ENCODE measurements at regions not wholly inside any gene's neighbourhood (a gene's known extent, or its start where the extent isn't known, plus 50 kb on each side); places are given as distances from the start of the nearest gene placed in this dataset.

GRCh38 chr4:103867311-103867710 lies 147.5 kb upstream of the TACR3 start:
- Histone ChIP-seq H3K27ac (ENCODE audit: poor library complexity, severe bottlenecking) (no peak overlapping the region), H3K9me3 (ENCODE audit: severe bottlenecking) (no peaks in the 10 kb centered on the region), H3K27me3 (ENCODE audit: insufficient read depth, poor library complexity, severe bottlenecking) (no peaks in the 10 kb centered on the region), H3K4me1 (ENCODE audit: insufficient read depth, poor library complexity, severe bottlenecking) (no peaks in the 10 kb centered on the region), H3K36me3 (ENCODE audit: low read depth) (no peaks in the 10 kb centered on the region), H3K4me3 (ENCODE audit: severe bottlenecking) (no peak overlapping the region)
- no peak for ATAC-seq (ENCODE audit: low read depth)
- TF ChIP-seq, protein P1, sequence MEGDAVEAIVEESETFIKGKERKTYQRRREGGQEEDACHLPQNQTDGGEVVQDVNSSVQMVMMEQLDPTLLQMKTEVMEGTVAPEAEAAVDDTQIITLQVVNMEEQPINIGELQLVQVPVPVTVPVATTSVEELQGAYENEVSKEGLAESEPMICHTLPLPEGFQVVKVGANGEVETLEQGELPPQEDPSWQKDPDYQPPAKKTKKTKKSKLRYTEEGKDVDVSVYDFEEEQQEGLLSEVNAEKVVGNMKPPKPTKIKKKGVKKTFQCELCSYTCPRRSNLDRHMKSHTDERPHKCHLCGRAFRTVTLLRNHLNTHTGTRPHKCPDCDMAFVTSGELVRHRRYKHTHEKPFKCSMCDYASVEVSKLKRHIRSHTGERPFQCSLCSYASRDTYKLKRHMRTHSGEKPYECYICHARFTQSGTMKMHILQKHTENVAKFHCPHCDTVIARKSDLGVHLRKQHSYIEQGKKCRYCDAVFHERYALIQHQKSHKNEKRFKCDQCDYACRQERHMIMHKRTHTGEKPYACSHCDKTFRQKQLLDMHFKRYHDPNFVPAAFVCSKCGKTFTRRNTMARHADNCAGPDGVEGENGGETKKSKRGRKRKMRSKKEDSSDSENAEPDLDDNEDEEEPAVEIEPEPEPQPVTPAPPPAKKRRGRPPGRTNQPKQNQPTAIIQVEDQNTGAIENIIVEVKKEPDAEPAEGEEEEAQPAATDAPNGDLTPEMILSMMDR (IDR thresholded peaks at IDR 0.05; ENCODE audit: poor library complexity, severe bottlenecking) = no peak
- no peak for DNase-seq (ENCODE audit: low spot score)

DNA sequence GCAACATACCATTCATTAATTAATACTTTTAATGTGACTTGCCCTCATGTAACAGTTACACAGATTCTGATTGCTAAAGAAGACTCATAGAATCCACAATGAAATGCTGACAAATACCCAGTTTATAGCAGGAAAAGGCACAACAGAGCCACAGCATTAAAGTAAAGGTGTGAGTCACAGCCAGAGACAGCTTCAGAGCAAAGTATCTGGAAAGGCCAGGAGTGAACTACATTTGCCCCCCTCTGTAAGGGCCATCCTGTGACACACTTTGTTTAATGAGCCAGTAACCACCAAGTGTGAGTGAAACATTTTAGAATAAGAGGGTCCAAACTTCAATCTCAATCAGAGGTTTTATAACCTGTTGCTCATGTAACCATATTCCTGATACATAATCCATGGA lies 133.8 kb upstream of the TACR3 start:
- Histone ChIP-seq H3K9me3 (ENCODE audit: severe bottlenecking) (no peaks in the 10 kb centered on the region), H3K36me3 (ENCODE audit: low read depth) (no peaks in the 10 kb centered on the region), H3K27me3 (ENCODE audit: insufficient read depth, poor library complexity, severe bottlenecking) (no peaks in the 10 kb centered on the region), H3K27ac (ENCODE audit: poor library complexity, severe bottlenecking) (no peak overlapping the region), H3K4me1 (ENCODE audit: insufficient read depth, poor library complexity, severe bottlenecking) (no peaks in the 10 kb centered on the region), H3K4me3 (ENCODE audit: severe bottlenecking) (no peak overlapping the region)
- DNase-seq (ENCODE audit: low spot score) (no peak), ATAC-seq (ENCODE audit: low read depth) (no peak)
- TF ChIP-seq, protein P1 (IDR thresholded peaks at IDR 0.05; ENCODE audit: poor library complexity, severe bottlenecking) = no peak

DNA sequence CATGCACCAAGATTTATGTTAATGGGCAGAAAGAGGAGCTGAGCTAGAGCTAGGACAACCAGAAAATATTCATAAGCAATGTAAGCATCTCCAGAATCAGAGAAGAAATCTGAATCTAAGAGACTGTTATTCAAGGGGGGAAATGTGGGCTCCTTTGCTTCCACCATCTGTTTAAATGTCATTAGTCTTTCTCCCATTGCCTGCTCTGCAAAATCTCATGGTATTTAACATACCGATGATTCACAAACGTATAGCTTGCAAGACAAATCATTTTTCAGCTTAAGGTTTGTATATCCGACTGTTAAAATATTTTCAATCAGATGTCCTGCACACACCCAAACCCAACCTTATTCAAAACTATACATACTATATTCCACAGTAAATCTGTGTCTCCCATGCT lies 133.4 kb upstream of the TACR3 start:
- no peak for ATAC-seq (ENCODE audit: low read depth)
- Histone ChIP-seq H3K36me3 (ENCODE audit: low read depth) (no peaks in the 10 kb centered on the region), H3K4me1 (ENCODE audit: insufficient read depth, poor library complexity, severe bottlenecking) (no peaks in the 10 kb centered on the region), H3K9me3 (ENCODE audit: severe bottlenecking) (no peaks in the 10 kb centered on the region), H3K27ac (ENCODE audit: poor library complexity, severe bottlenecking) (no peak overlapping the region), H3K4me3 (ENCODE audit: severe bottlenecking) (no peak overlapping the region), H3K27me3 (ENCODE audit: insufficient read depth, poor library complexity, severe bottlenecking) (no peaks in the 10 kb centered on the region)
- no peak for DNase-seq (ENCODE audit: low spot score)
- TF ChIP-seq, protein P1 (IDR thresholded peaks at IDR 0.05; ENCODE audit: poor library complexity, severe bottlenecking) = no peak

DNA sequence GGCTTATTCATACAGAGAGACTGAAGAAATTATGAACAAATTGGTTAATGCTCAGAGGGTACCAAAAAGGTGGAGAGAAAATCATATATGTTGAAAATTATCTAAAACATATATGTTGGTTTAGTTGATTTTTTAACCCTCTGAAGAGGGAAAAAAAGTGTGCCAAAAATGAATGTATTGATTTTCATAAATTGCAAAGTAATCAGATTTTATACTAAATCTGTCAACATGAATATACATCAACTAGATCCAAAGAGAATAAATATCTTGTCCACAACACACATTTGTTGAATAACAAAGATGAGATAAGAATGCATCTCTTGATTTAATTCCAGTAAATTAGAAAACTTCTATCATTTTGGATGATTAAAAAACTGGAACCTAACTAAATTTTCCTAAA lies 125.3 kb upstream of the TACR3 start:
- no peaks in the 10 kb centered on the region for H3K4me1 ChIP-seq (ENCODE audit: insufficient read depth, poor library complexity, severe bottlenecking)
- no peak overlapping the region for H3K27ac ChIP-seq (ENCODE audit: poor library complexity, severe bottlenecking)
- no peaks in the 10 kb centered on the region for H3K9me3 ChIP-seq (ENCODE audit: severe bottlenecking)
- ATAC-seq (ENCODE audit: low read depth) (no peak), DNase-seq (ENCODE audit: low spot score) (no peak)
- H3K27me3 ChIP-seq (ENCODE audit: insufficient read depth, poor library complexity, severe bottlenecking) = no peaks in the 10 kb centered on the region
- TF ChIP-seq, protein P1 (IDR thresholded peaks at IDR 0.05; ENCODE audit: poor library complexity, severe bottlenecking) = no peak
- H3K36me3 ChIP-seq (ENCODE audit: low read depth) = no peaks in the 10 kb centered on the region
- no peak overlapping the region for H3K4me3 ChIP-seq (ENCODE audit: severe bottlenecking)

- no peak overlapping the region for H3K4me3 ChIP-seq (ENCODE audit: severe bottlenecking)
- DNase-seq (ENCODE audit: low spot score) = no peak
- TF ChIP-seq, protein P1 (IDR thresholded peaks at IDR 0.05; ENCODE audit: poor library complexity, severe bottlenecking) = no peak
- H3K27me3 ChIP-seq (ENCODE audit: insufficient read depth, poor library complexity, severe bottlenecking) = no peaks in the 10 kb centered on the region
- no peaks in the 10 kb centered on the region for H3K9me3 ChIP-seq (ENCODE audit: severe bottlenecking)
- no peak overlapping the region for H3K27ac ChIP-seq (ENCODE audit: poor library complexity, severe bottlenecking)
- H3K36me3 ChIP-seq (ENCODE audit: low read depth) = no peaks in the 10 kb centered on the region
- ATAC-seq (ENCODE audit: low read depth) = no peak
- no peaks in the 10 kb centered on the region for H3K4me1 ChIP-seq (ENCODE audit: insufficient read depth, poor library complexity, severe bottlenecking)
Measured at GRCh38 chr4:103842637-103843239, 123.0 kb upstream of the TACR3 start.
